ENCODE measurements at regions not wholly inside any gene's neighbourhood (a gene's known extent, or its start where the extent isn't known, plus 50 kb on each side); places are given as distances from the start of the nearest gene placed in this dataset.

DNA sequence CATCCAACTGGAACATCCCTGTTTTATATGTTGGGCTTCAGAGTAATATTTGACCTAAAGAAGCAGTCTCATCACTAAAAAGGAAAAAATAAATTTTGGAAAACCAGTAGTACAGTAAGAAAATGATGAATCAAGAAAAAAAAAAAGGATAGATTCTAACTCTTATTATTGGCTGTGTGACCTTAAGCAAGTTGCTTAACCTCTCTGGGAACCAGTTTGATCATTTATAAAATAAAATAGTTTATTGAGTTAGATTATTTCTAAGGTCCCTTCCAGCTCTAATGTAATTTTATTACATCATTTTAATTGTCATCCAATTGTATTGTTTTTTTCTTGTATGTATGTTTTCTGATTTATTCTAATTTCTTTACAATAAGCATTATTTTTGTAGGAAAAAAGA, 127.0 kb downstream of the PRELID2 start:
- DNase-seq (ENCODE audit: low spot score), result no peak

DNA sequence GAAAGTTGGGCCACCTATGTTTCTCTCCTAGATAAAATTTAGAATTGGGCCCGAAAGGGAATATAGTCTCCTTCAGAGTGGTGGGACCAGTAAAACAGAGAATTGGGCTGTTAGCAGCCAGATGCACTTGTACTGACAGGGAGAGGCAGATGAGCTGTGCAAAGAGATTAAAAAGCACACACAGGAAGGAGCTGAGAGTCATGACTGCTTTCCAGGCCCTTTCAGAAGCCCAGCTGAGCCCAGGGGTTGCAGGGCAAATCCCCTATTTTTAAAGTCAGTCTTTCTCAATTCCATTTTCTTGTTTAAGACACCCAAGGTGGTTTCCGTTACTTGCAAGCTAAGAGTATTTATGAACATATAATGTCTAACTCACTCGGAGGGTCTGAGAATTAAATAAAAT, 130.4 kb downstream of the PRELID2 start:
- no peak for DNase-seq (ENCODE audit: low spot score)

DNA sequence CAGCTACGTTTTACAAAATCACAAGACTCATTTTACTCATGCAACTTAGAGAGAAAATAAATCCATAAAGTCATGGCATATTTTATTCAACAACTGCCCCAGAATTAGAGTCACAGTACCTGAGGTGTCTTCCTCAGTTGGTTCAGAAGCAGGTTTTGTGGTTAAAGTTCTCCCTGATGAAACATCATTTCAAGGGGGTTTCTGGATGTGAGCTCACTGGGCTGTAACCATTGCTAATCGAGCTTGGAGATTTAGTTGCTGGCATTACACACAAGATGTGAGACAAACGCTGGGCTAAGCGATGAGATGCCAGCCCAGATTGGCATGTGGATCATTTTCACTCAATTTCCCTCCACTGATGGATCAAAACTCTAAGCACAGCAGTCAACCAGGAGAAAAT, 131.3 kb downstream of the PRELID2 start:
- DNase-seq (ENCODE audit: low spot score), result no peak

DNA sequence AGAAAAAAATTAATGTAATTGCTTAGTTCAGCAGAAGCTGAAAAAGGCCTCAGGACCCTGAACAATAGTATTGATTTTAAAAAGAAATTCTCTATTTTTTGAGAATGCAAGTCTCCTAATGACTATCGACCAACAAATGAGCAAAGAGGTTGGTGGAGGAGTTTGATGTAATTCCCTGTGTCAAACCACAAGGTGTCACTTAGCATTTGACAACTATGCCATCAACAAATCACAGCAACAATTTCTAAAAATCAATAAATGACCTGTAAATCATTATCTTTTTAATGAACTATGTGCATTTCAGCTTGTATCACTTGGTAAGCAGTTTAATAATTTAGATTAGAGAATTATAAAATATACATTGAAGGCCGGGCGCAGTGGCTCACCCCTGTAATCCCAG, 133.7 kb downstream of the PRELID2 start:
- DNase-seq (ENCODE audit: low spot score), result no peak

DNA sequence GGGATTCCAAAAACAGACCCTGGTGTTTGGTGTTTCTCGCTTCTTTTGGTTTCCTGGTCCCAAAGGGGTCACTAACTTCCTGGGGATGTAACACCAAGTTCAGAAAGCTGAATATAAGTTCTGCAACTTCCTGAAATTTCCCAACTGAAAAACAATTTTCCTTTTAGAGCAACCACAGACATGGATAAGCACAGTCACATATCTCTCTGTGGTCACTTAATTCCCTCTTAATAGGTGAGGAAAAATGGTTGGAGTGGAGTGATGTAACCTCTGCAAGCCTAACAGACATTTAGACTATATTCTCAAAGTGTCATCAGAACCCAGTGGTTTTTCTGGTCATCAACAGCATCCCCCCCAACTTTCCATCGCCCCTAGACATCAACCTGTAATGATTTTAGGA, 135.3 kb downstream of the PRELID2 start:
- DNase-seq (ENCODE audit: low spot score), result no peak

DNA sequence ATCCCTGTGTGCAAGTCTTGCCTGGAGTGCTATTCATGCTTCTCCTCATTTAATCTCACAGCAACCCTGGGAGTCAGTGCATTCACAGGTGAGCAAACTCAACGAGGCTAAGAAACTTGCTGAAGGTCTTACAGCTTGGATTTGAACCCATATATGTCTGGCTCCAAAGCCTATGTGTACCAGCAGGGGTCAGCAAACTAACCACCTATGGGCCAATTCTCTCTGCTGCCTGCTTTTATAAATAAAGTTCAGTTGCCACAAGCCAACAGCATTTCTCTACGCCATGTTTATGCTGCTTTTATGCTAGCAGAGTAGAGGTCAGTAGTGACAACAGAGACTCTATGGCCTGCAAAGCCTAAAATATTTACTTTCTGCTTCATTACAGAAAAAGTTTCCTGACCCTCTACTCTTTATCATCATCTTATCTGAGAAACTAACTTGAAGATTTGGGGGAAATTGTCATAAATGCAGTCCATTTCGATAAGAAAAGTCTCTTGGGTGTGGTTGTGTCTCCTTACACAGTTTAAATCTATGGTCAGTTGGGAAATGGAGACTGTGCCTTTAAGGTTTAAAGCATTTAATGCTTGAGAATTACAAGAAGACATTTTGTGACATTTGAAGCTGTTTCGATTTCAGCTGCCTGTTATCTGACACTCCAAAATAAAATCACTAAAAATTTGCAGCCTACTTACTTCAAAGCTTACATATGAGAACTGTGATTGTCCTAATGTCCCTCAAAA, 137.7 kb downstream of the PRELID2 start:
- DNase-seq (ENCODE audit: low spot score), result no peak

GRCh38 chr5:145689235-145689634, 145.9 kb downstream of the PRELID2 start:
- DNase-seq (ENCODE audit: low spot score), result peak; percentile 43

- DNase-seq (ENCODE audit: low spot score), result no peak
Measured at GRCh38 chr5:145687943-145688342, 147.2 kb downstream of the PRELID2 start.

- no peak for DNase-seq (ENCODE audit: low spot score)
Measured at GRCh38 chr5:145685417-145685816, 149.7 kb downstream of the PRELID2 start.

DNA sequence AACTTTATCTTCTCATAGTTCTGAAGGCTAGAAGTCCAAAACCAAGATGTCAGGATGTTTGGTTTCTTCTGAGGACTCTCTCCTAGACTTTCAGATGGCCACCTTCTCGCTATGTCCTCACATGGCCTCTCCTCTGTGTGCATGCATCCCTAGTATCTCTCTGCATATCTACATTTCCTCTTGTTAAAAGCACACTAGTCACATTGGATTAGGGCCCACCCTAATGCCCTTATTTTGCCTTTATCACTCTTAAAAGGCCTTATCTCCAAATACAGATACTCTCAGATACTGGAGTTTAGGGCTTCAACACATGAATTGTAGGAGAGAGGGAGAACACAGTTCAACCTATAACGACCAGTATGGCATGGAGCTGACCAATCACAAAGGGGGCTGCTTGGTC, 151.7 kb downstream of the PRELID2 start:
- DNase-seq (ENCODE audit: low spot score), result no peak

GRCh38 chr5:145682197-145682899, 152.8 kb downstream of the PRELID2 start:
- DNase-seq (ENCODE audit: low spot score), result no peak

DNA sequence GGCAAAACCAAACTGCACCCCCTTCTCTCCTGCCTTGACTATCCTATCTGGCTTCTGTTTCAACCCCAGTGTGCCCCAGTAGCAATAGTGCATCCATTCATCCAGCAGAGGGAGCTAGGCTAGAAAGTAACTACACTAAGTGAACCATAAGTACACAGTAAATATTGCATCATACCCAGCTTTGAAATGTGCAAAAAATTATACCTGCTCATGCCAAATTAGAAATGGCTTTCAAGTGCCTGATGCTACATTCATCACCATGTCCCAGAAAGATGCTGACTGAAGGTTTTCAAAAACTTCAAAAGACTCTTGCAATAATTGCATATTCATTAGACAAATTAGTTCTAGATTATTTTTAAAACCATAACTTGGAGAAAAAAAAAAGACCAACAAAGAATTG, 153.5 kb downstream of the PRELID2 start:
- peak; percentile 42 for DNase-seq (ENCODE audit: low spot score)

GRCh38 chr5:145681216-145681615, 153.9 kb downstream of the PRELID2 start:
- DNase-seq (ENCODE audit: low spot score), result no peak

DNA sequence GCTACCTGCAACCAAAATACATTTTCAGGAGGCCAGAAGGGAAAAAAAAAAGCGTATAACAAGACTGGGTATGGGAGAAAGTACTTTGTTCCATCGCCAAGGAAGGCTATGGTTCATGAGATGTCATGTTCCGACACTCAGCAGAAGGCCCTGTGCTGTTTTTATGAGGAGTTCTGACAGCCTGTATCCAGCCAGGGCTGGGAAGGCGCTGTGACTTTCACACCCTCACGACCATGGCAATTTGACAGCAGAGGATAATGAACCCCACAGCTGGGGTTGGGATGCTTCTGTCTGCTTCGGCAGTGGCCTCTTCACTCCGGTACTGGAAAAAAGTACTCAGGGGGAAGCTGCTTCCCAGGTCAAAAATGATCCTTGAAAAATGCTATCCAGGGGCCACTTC, 154.4 kb downstream of the PRELID2 start:
- DNase-seq (ENCODE audit: low spot score), result no peak

GRCh38 chr5:145680169-145680568, 155.0 kb downstream of the PRELID2 start:
- DNase-seq (ENCODE audit: low spot score), result no peak

- no peak for DNase-seq (ENCODE audit: low spot score)
Measured at GRCh38 chr5:145678255-145678654, 156.9 kb downstream of the PRELID2 start.

DNA sequence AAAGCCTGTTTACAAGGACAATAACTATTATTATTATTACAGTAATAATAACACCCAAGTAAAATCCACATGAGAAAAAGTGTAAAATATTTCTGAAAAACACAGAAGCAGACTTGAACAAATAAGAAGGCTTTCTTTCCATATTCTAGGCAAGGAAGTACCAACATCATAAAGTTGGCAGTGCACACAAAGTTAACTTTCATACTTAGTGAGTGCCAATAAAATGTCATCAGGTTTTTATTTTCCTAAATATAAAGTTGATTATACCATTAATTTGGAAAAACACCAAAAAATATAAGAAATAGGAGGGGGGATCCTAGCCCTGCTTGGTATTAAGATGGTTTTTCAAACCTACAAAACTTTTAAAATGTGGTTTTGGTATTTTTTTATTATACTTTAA, 161.4 kb downstream of the PRELID2 start:
- no peak for DNase-seq (ENCODE audit: low spot score)

GRCh38 chr5:145668714-145669113, 166.4 kb downstream of the PRELID2 start:
- DNase-seq (ENCODE audit: low spot score), result no peak

GRCh38 chr5:145667742-145668141, 167.4 kb downstream of the PRELID2 start:
- no peak for DNase-seq (ENCODE audit: low spot score)

DNA sequence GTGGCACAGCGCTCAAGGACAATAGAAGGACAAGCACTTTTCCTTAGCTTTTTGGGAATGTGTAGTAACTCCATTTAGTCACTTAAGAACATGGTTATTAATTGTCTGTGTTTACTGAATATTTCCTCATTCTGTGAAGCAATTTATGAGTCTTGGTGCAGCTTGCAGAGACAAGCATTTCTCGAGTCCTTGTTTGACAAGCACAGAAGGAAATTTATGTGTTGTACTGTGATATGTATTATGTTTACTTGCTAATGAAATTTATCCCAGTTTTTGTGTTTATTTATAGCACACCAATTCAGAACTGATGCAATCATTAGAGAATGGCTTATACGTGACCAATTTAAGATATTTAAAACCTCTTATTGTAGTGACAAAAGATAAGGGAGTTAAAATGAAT, 168.6 kb downstream of the PRELID2 start:
- DNase-seq (ENCODE audit: low spot score), result no peak

DNA sequence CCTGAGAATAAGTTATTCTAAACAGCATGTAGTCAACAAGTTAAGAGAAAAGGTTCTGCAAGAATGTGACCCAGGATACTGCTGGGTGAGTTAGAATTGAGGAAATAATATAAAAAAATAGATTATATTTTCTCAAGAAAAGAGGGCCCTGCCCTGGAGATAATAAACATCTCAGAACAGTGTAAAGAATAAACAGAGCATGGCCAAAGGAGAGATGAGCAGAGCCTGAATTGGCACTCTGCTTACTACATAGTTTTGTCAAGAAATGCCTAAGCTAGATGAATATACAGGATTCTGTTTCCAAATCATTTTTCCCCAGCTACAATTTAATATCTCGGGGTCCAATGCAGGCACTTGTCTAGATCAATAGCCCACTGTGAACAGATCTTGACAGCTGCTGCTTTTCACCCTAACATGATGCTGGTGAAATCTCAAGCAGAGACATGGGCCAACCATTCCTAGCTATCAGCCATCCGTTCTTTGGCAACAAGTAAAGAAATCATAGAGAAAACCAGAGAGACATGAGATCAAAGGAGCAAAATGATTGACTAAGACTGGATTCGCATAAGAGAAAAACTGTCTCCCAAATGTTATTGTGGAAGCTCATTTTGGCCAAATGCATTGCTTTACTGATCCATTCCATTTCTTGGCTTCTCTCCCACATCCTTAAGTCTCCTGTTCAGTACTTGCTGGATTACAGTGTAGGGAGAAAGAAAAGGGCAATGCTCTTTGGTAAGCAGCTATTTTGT, 173.2 kb downstream of the PRELID2 start:
- DNase-seq (ENCODE audit: low spot score), result no peak

DNA sequence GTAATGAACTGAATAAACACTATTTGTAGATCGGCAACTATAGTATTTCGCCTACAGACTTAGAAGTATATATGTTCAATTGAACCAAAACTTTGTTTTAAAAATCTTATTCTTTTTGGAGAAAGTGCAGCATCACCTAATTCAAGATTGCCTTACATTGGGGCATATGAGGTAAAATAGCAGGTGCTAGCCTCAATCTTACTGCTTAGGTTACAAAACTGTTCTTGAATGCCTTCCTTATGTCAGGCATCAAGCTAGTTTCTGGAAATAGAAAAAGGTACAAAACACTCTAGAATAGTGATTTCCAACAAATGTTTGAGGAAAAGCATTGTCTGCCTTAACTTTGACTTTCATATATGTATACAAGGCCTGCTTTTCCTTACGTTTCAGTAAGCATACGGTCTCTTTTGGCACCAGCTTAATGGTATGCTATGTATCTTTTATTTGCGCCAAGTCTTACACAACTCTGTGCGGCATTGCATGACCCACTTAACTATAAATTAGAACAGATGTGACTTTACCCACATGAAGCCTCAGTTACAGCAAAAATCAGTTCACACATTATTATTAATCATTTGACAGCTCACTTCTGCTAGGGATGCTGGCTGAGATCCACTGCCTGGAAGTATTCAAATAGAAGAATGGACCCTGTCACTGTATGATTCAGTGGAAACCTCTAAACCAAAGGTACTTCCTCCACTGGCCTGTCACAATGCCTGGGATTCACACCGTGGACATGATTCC, 174.1 kb downstream of the PRELID2 start:
- peak; percentile 44 for DNase-seq (ENCODE audit: low spot score)
